ENCODE measurements at regions not wholly inside any gene's neighbourhood (a gene's known extent, or its start where the extent isn't known, plus 50 kb on each side); places are given as distances from the start of the nearest gene placed in this dataset.

DNA sequence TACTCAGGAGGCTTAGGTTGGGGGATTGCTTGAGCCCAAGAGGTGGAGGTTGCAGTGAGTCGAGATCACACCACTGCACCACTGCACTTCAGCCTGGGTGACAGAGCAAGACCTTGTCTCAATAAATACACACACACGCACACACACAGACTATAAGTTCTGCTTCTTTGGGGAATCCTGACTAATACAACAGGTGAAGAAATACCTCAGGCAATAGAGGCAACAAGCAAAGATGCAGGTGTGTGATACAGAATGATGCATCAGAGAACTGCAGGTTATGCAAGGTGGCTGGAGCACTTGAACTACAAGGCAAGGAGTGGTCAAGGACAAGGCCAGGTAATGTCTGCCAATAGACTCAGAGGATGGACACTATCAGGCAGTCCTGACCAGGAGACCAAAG, 117.6 kb upstream of the ZNF678 start:
- DNase-seq (no peak), ATAC-seq (ENCODE audit: insufficient read depth, low read depth) (no peak)
- no peak for TF ChIP-seq EZH2 (IDR thresholded peaks at IDR 0.05; ENCODE audit: borderline replicate concordance, low read depth, low read length, severe bottlenecking)
- Histone ChIP-seq H3K27me3 (ENCODE audit: insufficient read depth, low read length, poor library complexity) (peaks cover 9% of the 10 kb centered on the region), H3K79me2 (ENCODE audit: insufficient read depth, low read length) (no peaks in the 10 kb centered on the region), H4K20me1 (ENCODE audit: insufficient read depth, low read length) (no peaks in the 10 kb centered on the region), H3K4me1 (ENCODE audit: insufficient read depth, low read length) (no peaks in the 10 kb centered on the region), H3K4me3 (ENCODE audit: low read depth in 1 of 2, low read length in 2 of 2) (no peak overlapping the region), H3K27ac (ENCODE audit: low read length) (no peak overlapping the region), H2AFZ (ENCODE audit: low read depth, low read length) (no peak overlapping the region), H3K9me3 (ENCODE audit: insufficient read depth, low read length, severe bottlenecking) (no peaks in the 10 kb centered on the region), H3K4me2 (ENCODE audit: insufficient read depth, low read length) (no peak overlapping the region), H3K36me3 (ENCODE audit: insufficient read depth, low read length) (no peaks in the 10 kb centered on the region), H3K9ac (ENCODE audit: low read depth, low read length) (no peak overlapping the region)

DNA sequence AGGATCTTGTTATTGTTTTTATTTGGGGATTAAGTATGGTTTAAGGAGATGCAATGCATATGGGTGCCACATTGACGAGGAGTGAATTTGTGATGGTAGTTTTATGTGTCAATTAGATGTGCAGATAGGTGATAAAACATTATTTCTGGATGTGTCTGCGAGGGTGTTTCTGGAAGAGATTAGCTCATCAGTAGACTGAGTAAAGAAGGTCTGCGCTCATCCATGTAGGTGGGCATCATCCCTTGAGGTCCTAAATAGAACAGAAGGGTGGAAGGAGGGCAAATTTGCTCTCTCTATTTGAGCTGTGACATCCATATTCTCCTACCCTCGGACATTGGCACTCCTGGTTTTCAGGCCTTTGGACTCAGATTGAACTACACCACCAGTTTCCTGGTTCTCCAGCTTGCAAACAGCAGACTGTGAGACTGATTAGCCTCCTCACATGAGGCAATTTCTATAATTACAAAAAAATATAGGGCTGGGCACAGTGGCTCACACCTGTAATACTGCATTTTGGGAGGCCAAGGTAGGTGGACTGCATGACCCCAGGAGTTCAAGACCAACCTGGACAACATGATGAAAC, 118.2 kb upstream of the ZNF678 start:
- Histone ChIP-seq H3K9ac (ENCODE audit: low read depth, low read length) (no peak overlapping the region), H3K27ac (ENCODE audit: low read length) (no peak overlapping the region), H3K36me3 (ENCODE audit: insufficient read depth, low read length) (no peaks in the 10 kb centered on the region), H3K4me1 (ENCODE audit: insufficient read depth, low read length) (no peaks in the 10 kb centered on the region), H4K20me1 (ENCODE audit: insufficient read depth, low read length) (no peaks in the 10 kb centered on the region), H3K27me3 (ENCODE audit: insufficient read depth, low read length, poor library complexity) (peaks cover 14% of the 10 kb centered on the region), H3K9me3 (ENCODE audit: insufficient read depth, low read length, severe bottlenecking) (no peaks in the 10 kb centered on the region), H2AFZ (ENCODE audit: low read depth, low read length) (no peak overlapping the region), H3K79me2 (ENCODE audit: insufficient read depth, low read length) (no peaks in the 10 kb centered on the region), H3K4me3 (ENCODE audit: low read depth in 1 of 2, low read length in 2 of 2) (no peak overlapping the region), H3K4me2 (ENCODE audit: insufficient read depth, low read length) (no peak overlapping the region)
- DNase-seq (no peak), ATAC-seq (ENCODE audit: insufficient read depth, low read depth) (no peak)
- no peak for TF ChIP-seq EZH2 (IDR thresholded peaks at IDR 0.05; ENCODE audit: borderline replicate concordance, low read depth, low read length, severe bottlenecking)
- TF ChIP-seq, protein P1, sequence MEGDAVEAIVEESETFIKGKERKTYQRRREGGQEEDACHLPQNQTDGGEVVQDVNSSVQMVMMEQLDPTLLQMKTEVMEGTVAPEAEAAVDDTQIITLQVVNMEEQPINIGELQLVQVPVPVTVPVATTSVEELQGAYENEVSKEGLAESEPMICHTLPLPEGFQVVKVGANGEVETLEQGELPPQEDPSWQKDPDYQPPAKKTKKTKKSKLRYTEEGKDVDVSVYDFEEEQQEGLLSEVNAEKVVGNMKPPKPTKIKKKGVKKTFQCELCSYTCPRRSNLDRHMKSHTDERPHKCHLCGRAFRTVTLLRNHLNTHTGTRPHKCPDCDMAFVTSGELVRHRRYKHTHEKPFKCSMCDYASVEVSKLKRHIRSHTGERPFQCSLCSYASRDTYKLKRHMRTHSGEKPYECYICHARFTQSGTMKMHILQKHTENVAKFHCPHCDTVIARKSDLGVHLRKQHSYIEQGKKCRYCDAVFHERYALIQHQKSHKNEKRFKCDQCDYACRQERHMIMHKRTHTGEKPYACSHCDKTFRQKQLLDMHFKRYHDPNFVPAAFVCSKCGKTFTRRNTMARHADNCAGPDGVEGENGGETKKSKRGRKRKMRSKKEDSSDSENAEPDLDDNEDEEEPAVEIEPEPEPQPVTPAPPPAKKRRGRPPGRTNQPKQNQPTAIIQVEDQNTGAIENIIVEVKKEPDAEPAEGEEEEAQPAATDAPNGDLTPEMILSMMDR (IDR thresholded peaks at IDR 0.05; ENCODE audit: borderline replicate concordance, extremely low read depth, low read length, poor library complexity, severe bottlenecking), result no peak

DNA sequence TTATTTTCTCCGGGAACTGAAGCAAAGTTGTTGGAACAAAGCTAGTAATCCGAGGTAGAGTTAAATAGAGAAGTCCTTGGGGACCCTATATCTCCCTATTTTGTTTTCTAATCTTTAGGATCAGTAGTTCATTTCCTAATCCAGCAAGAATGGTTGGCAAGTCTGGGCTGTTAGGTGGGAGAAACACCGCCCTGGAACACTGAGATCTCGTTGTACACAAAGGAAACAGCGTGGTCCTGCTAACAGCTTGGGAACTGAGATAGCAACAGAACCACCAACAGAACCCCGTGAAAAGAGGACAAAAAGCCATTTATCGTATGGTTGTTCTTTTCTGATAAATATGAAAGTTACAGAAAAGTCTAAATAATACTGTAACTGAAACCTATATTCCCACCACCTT, 121.9 kb upstream of the CDC42BPA start:
- H3K4me3 ChIP-seq (ENCODE audit: low read depth in 1 of 2, low read length in 2 of 2), result no peak overlapping the region
- DNase-seq, result no peak
- no peak overlapping the region for H3K27ac ChIP-seq (ENCODE audit: low read length)
- H3K27me3 ChIP-seq (ENCODE audit: insufficient read depth, low read length, poor library complexity), result peaks cover 25% of the 10 kb centered on the region
- H3K79me2 ChIP-seq (ENCODE audit: insufficient read depth, low read length), result no peaks in the 10 kb centered on the region
- H3K36me3 ChIP-seq (ENCODE audit: insufficient read depth, low read length), result no peaks in the 10 kb centered on the region
- no peak for ATAC-seq (ENCODE audit: insufficient read depth, low read depth)
- H2AFZ ChIP-seq (ENCODE audit: low read depth, low read length), result no peak overlapping the region
- H3K9ac ChIP-seq (ENCODE audit: low read depth, low read length), result no peak overlapping the region
- no peak overlapping the region for H3K4me2 ChIP-seq (ENCODE audit: insufficient read depth, low read length)
- no peaks in the 10 kb centered on the region for H3K9me3 ChIP-seq (ENCODE audit: insufficient read depth, low read length, severe bottlenecking)
- no peak for TF ChIP-seq EZH2 (IDR thresholded peaks at IDR 0.05; ENCODE audit: borderline replicate concordance, low read depth, low read length, severe bottlenecking)
- TF ChIP-seq, protein P1 (IDR thresholded peaks at IDR 0.05; ENCODE audit: borderline replicate concordance, extremely low read depth, low read length, poor library complexity, severe bottlenecking), result no peak
- no peaks in the 10 kb centered on the region for H3K4me1 ChIP-seq (ENCODE audit: insufficient read depth, low read length)
- no peaks in the 10 kb centered on the region for H4K20me1 ChIP-seq (ENCODE audit: insufficient read depth, low read length)

DNA sequence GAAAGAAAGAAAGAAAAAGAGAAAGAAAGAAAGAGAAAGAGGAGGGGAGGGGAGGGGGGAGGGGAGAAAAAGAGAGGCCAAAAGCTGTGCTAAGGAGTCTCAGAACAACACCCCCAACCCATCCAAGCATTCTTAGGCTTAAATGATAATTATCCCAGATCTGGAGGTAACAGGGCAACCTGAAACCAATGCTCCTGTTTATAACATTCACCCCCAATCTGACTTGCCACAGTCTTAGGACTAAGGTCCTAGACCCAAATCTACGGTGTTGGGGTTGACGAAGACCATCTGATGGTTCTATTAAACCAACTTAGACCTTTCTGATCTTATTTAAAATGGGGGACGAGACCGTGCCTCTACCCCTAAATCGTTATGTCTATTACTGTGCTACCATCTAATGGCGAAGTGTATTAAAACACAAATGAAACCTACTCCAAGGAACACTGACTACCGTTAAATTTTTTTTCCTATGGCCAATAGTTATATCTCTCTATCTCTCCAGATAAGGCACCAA, 119.3 kb upstream of the CDC42BPA start:
- H3K9ac ChIP-seq (ENCODE audit: low read depth, low read length), result no peak overlapping the region
- H3K27ac ChIP-seq (ENCODE audit: low read length), result no peak overlapping the region
- DNase-seq (no peak), ATAC-seq (ENCODE audit: insufficient read depth, low read depth) (no peak)
- no peak overlapping the region for H3K4me3 ChIP-seq (ENCODE audit: low read depth in 1 of 2, low read length in 2 of 2)
- no peaks in the 10 kb centered on the region for H4K20me1 ChIP-seq (ENCODE audit: insufficient read depth, low read length)
- no peak for TF ChIP-seq EZH2 (IDR thresholded peaks at IDR 0.05; ENCODE audit: borderline replicate concordance, low read depth, low read length, severe bottlenecking)
- TF ChIP-seq, protein P1 (IDR thresholded peaks at IDR 0.05; ENCODE audit: borderline replicate concordance, extremely low read depth, low read length, poor library complexity, severe bottlenecking), result peak; percentile 8
- no peaks in the 10 kb centered on the region for H3K9me3 ChIP-seq (ENCODE audit: insufficient read depth, low read length, severe bottlenecking)
- H3K79me2 ChIP-seq (ENCODE audit: insufficient read depth, low read length), result no peaks in the 10 kb centered on the region
- no peaks in the 10 kb centered on the region for H3K36me3 ChIP-seq (ENCODE audit: insufficient read depth, low read length)
- peaks cover 20% of the 10 kb centered on the region for H3K27me3 ChIP-seq (ENCODE audit: insufficient read depth, low read length, poor library complexity)
- no peak overlapping the region for H3K4me2 ChIP-seq (ENCODE audit: insufficient read depth, low read length)
- H2AFZ ChIP-seq (ENCODE audit: low read depth, low read length), result no peak overlapping the region
- no peaks in the 10 kb centered on the region for H3K4me1 ChIP-seq (ENCODE audit: insufficient read depth, low read length)

All from DND-41 (cell line).